Mucosa of rectum (tissue), 2 donors: ENCODE measurements at regions not wholly inside any gene's neighbourhood (a gene's known extent, or its start where the extent isn't known, plus 50 kb on each side); places are given as distances from the start of the nearest gene placed in this dataset.
A peak's percentile ranks its signal among the peaks of the same experiment; 100 is the strongest.
"Not testable (repeated sequence)": the region's sequence is repeated elsewhere in the genome, so short reads cannot be mapped to it uniquely, and the experiment has no call there.

ENCODE experiments used
- H3K27ac ChIP-seq, 2 donors: one replicate each; pipeline ENCODE4 v1.7.0; 2013; ENCODE audit warnings: inconsistent platforms in 2 of 2, low read depth in 2 of 2, low read length in 2 of 2
- H3K27me3 ChIP-seq, 2 donors: one replicate each; pipeline ENCODE4 v1.7.0; 2013; ENCODE audit warnings: low read length in 2 of 2; ENCODE audit not compliant: control insufficient read depth in 2 of 2, insufficient read depth in 2 of 2
- H3K36me3 ChIP-seq, 2 donors: one replicate each; pipeline ENCODE4 v1.7.0; 2013; ENCODE audit warnings: low read length in 2 of 2; ENCODE audit not compliant: control insufficient read depth in 2 of 2, insufficient read depth in 2 of 2
- H3K4me1 ChIP-seq, 2 donors: one replicate each; pipeline ENCODE4 v1.7.0; 2013; ENCODE audit warnings: low read length in 2 of 2, mild to moderate bottlenecking in 1 of 2; ENCODE audit not compliant: control insufficient read depth in 2 of 2, insufficient read depth in 2 of 2
- H3K4me3 ChIP-seq, 2 donors: one replicate each; pipeline ENCODE4 v1.7.0; 2013; ENCODE audit warnings: low read length in 2 of 2
- H3K9ac ChIP-seq, 2 donors: one replicate each; pipeline ENCODE4 v1.7.0; 2013; ENCODE audit warnings: low read length in 2 of 2, low read depth in 1 of 2, mild to moderate bottlenecking in 1 of 2
- H3K9me3 ChIP-seq, 2 donors: one replicate each; pipeline ENCODE4 v1.7.0; 2013; ENCODE audit warnings: low read length in 2 of 2; ENCODE audit not compliant: control insufficient read depth in 2 of 2
- donor health status: healthy.
- donor health status: Normal muscosa, but diverticular disease.

- Histone ChIP-seq H3K27ac (no peak overlapping the region), H3K9me3 (no peaks in the 10 kb centered on the region), H3K4me3 (no peak overlapping the region), H3K36me3 (no peaks in the 10 kb centered on the region), H3K27me3 (no peaks in the 10 kb centered on the region), H3K9ac (no peak overlapping the region), H3K4me1 (peaks cover 0 to 7% of the 10 kb centered on the region in 2 donors)
Measured at GRCh38 chr6:890201-890600, 197.3 kb upstream of the EXOC2 start.

- Histone ChIP-seq H3K27ac (no peak overlapping the region), H3K4me3 (no peak overlapping the region), H3K27me3 (no peaks in the 10 kb centered on the region), H3K4me1 (peaks cover 5 to 22% of the 10 kb centered on the region in 2 donors), H3K9ac (no peak overlapping the region), H3K9me3 (no peaks in the 10 kb centered on the region), H3K36me3 (no peaks in the 10 kb centered on the region)
Measured at GRCh38 chr6:887583-888235, 194.8 kb upstream of the EXOC2 start.

- not testable (repeated sequence) for H3K36me3 ChIP-seq, H3K9ac ChIP-seq, H3K9me3 ChIP-seq, H3K27me3 ChIP-seq, H3K4me3 ChIP-seq
- Histone ChIP-seq H3K4me1 (peaks cover 5 to 22% of the 10 kb centered on the region in 2 donors), H3K27ac (peak overlapping the region; percentile 90 to 92)
Measured at GRCh38 chr6:886116-886515, 193.2 kb upstream of the EXOC2 start.

- peak overlapping the region; percentile 90 to 92 for H3K27ac ChIP-seq
- H3K4me3 ChIP-seq: peak overlapping the region in 1 of 2 donors; percentile 26
- no peaks in the 10 kb centered on the region for H3K36me3 ChIP-seq
- H3K9me3 ChIP-seq: no peaks in the 10 kb centered on the region
- no peaks in the 10 kb centered on the region for H3K27me3 ChIP-seq
- H3K9ac ChIP-seq: peak overlapping the region in 1 of 2 donors; percentile 36
- peaks cover 5 to 22% of the 10 kb centered on the region in 2 donors for H3K4me1 ChIP-seq
Measured at GRCh38 chr6:885051-885590, 192.2 kb upstream of the EXOC2 start.

DNA sequence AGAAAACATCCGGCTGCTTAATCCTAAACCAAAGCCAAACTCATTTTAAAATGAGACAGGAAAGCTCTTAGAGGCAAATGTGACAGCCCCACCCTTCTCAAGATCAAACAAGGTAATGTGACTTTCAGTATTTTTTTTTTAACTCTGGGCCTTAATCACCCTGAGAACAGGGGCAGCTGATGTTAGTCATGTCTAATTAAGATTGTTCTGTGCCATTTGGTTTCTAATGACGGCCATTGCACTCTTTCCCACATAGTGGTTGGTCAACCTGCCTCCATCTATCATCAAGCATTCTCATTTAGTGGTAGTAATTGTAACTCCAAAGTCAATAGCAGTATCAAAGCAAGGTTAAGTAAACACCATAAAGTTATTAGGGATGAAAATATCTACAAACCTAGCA is 191.6 kb upstream of the EXOC2 start:
- no peaks in the 10 kb centered on the region for H3K36me3 ChIP-seq
- H3K9me3 ChIP-seq: no peaks in the 10 kb centered on the region
- no peaks in the 10 kb centered on the region for H3K27me3 ChIP-seq
- H3K27ac ChIP-seq: peak overlapping the region; percentile 90 to 92
- no peak overlapping the region for H3K9ac ChIP-seq
- no peak overlapping the region for H3K4me3 ChIP-seq
- H3K4me1 ChIP-seq: peaks cover 5 to 22% of the 10 kb centered on the region in 2 donors

- peaks cover 5 to 27% of the 10 kb centered on the region in 2 donors for H3K4me1 ChIP-seq
- no peak overlapping the region for H3K4me3 ChIP-seq
- H3K27ac ChIP-seq: no peak overlapping the region
- no peak overlapping the region for H3K9ac ChIP-seq
- no peaks in the 10 kb centered on the region for H3K9me3 ChIP-seq
- no peaks in the 10 kb centered on the region for H3K27me3 ChIP-seq
- no peaks in the 10 kb centered on the region for H3K36me3 ChIP-seq
Measured at GRCh38 chr6:882084-882598, 189.2 kb upstream of the EXOC2 start.

DNA sequence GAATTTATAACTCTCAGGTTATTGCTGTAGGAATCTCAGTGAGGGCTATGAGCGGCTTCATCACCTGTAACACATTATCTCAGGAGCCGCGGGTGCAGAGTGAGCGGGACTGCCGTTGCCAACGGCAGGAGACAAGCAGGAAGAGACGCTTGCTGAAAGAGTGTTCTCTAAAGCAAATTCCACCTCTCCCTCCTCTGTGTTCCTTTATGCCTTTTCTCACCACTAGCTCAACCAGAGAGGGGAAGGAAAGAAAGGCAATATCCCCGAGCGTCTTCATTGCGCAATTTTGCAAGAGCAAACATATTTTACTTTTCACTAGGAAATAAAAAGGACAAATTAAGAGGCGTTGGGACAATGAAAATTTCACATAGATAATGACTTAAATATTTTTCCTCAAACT is 185.2 kb upstream of the EXOC2 start:
- no peak overlapping the region for H3K4me3 ChIP-seq
- no peaks in the 10 kb centered on the region for H3K36me3 ChIP-seq
- no peak overlapping the region for H3K9ac ChIP-seq
- H3K9me3 ChIP-seq: no peaks in the 10 kb centered on the region
- peaks cover 0 to 8% of the 10 kb centered on the region in 2 donors for H3K4me1 ChIP-seq
- H3K27me3 ChIP-seq: no peaks in the 10 kb centered on the region
- no peak overlapping the region for H3K27ac ChIP-seq

GRCh38 chr6:875012-875411 is 182.1 kb upstream of the EXOC2 start:
- H3K9ac ChIP-seq: no peak overlapping the region
- no peak overlapping the region for H3K4me3 ChIP-seq
- H3K27me3 ChIP-seq: no peaks in the 10 kb centered on the region
- peaks cover 0 to 11% of the 10 kb centered on the region in 2 donors for H3K4me1 ChIP-seq
- H3K36me3 ChIP-seq: no peaks in the 10 kb centered on the region
- no peak overlapping the region for H3K27ac ChIP-seq
- H3K9me3 ChIP-seq: no peaks in the 10 kb centered on the region

DNA sequence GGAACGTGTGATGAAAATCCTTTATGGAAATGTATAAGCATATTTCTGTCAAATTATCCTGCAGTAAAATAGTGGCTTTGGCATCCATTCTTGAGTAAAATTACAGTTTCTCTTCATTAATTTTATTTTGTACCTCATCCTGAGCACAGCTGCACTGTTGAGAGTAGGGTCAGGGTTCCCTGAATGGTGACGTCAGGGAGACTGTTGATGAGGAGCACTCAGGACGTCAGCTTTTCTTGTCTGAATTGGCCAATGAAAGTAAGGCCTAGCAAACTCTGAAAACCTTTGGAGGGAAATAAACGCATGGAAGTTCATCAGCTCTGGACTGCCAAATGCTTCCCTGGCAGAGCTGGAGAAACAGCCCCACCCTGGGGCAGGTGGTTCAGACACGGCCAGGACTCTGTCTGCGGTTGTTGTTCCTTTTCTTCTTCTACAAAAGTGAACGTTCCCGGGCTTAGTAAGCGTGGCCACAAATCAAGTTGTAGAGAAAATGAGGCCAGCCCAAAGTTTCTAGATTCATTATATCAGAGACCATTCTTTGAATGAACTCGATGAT is 179.7 kb upstream of the EXOC2 start:
- Histone ChIP-seq H3K9ac (no peak overlapping the region), H3K9me3 (no peaks in the 10 kb centered on the region), H3K27me3 (no peaks in the 10 kb centered on the region), H3K27ac (no peak overlapping the region), H3K4me1 (peaks cover 0 to 7% of the 10 kb centered on the region in 2 donors), H3K36me3 (no peaks in the 10 kb centered on the region), H3K4me3 (no peak overlapping the region)

DNA sequence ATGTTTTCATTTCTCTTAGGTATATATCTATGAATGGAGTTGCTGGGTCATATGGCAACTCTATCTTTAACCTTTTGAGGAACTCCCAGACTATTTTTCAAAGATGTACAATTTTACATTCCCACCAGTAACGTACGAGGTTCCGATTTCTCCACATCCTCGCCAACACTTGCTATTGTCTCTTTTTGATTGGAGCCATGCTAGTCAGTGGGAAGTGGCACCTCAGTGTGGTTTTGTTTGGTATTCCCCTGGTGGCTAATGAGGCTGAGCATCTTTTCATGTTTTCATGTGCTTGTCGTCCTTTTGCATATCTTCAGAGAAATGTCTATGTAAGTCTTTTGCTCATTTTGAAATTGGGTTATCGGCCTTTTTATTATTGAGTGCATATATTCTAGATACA is 178.6 kb upstream of the EXOC2 start:
- Histone ChIP-seq H3K4me3 (no peak overlapping the region), H3K4me1 (peaks cover 0 to 5% of the 10 kb centered on the region in 2 donors), H3K27ac (no peak overlapping the region), H3K36me3 (no peaks in the 10 kb centered on the region), H3K27me3 (no peaks in the 10 kb centered on the region), H3K9me3 (no peaks in the 10 kb centered on the region), H3K9ac (no peak overlapping the region)
